ENCODE measurements at regions not wholly inside any gene's neighbourhood (a gene's known extent, or its start where the extent isn't known, plus 50 kb on each side); places are given as distances from the start of the nearest gene placed in this dataset.

DNA sequence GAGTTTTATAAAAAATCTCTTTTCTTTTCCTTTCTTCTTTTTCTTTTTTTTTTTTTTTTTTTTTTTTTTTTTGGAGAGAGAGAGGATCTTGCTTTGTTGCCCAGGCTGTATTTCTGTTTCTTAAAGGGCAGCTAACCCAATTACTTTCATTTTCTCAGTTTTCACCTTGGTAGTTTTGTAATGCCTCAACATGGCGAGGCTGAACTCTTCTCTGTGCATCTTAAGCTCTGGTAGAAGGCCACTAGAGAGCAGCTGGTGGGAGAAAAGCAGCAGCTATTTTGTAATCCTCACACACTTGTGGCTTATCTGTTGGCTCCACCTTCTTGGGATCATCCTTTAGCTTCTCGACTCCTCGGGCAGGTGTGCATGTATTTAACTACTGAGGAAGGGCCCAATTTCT, 152.2 kb upstream of the MEIS2 start:
- TF ChIP-seq, protein P1, sequence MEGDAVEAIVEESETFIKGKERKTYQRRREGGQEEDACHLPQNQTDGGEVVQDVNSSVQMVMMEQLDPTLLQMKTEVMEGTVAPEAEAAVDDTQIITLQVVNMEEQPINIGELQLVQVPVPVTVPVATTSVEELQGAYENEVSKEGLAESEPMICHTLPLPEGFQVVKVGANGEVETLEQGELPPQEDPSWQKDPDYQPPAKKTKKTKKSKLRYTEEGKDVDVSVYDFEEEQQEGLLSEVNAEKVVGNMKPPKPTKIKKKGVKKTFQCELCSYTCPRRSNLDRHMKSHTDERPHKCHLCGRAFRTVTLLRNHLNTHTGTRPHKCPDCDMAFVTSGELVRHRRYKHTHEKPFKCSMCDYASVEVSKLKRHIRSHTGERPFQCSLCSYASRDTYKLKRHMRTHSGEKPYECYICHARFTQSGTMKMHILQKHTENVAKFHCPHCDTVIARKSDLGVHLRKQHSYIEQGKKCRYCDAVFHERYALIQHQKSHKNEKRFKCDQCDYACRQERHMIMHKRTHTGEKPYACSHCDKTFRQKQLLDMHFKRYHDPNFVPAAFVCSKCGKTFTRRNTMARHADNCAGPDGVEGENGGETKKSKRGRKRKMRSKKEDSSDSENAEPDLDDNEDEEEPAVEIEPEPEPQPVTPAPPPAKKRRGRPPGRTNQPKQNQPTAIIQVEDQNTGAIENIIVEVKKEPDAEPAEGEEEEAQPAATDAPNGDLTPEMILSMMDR (IDR thresholded peaks at IDR 0.05): no peak
- Histone ChIP-seq H3K27ac (no peak overlapping the region), H3K4me3 (no peak overlapping the region)
- no peak for DNase-seq (ENCODE audit: low spot score)

DNA sequence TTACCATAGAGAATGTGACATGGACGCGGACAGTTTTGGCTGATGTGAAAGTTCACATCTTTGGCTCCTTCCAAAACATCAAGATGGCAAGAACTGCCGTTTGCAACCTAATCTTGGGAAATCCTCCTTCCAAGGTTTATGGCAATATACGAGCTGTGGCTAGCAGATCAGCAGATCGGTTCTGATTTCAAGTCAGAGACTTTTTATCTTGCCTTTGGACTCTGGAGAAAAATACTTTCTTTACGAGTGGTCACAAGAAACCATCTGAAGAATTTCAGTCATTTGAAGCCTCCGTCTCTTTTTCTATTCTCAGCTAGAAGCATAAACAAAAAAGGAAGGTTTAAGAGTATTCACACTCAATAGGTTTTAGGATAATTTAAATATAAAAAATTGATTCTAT, 153.5 kb upstream of the MEIS2 start:
- TF ChIP-seq, protein P1 (IDR thresholded peaks at IDR 0.05): no peak
- DNase-seq (ENCODE audit: low spot score): no peak
- Histone ChIP-seq H3K27ac (no peak overlapping the region), H3K4me3 (no peak overlapping the region)

DNA sequence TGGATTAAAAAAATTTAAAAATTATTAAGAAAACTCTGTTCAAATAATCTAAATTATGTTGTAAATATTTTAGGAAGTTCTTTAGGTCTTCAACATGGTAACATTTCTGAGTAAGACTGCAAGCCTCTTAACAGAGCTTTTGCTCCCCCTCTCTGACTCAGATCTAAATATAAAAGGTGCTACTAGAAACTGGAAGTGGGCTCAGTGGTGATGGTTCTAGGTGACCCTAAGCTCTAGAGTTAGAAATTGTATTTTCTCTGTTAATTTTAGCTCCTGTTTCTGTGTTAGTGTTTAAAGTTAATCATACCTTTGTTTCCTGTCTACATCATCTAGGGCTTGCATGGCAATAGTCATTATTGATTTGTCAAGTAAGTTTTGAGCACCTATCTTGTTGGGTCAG, 159.9 kb upstream of the MEIS2 start:
- Histone ChIP-seq H3K27ac (no peak overlapping the region), H3K4me3 (no peak overlapping the region)
- TF ChIP-seq, protein P1 (IDR thresholded peaks at IDR 0.05): no peak
- DNase-seq (ENCODE audit: low spot score): no peak

DNA sequence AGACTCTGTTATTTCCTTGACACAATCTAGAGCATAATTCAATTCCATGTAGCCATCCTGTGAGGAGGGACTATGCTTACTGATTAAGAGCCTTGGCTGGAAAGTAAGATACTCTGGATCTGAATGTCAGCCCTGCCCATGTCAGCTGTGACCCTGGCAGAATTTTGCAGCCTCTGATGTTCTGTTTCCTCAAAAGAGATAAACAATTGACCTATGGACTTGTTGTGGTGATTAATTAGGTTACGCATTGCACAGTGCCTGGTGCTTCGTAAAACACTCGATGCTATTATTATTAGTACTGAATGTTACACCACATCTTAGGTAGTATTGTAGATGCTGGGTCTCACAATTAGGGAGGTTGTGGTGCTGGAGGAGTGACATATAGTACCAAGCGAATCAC, 161.3 kb upstream of the MEIS2 start:
- no peak overlapping the region for H3K4me3 ChIP-seq
- TF ChIP-seq, protein P1 (IDR thresholded peaks at IDR 0.05): no peak
- H3K27ac ChIP-seq: no peak overlapping the region
- no peak for DNase-seq (ENCODE audit: low spot score)

DNA sequence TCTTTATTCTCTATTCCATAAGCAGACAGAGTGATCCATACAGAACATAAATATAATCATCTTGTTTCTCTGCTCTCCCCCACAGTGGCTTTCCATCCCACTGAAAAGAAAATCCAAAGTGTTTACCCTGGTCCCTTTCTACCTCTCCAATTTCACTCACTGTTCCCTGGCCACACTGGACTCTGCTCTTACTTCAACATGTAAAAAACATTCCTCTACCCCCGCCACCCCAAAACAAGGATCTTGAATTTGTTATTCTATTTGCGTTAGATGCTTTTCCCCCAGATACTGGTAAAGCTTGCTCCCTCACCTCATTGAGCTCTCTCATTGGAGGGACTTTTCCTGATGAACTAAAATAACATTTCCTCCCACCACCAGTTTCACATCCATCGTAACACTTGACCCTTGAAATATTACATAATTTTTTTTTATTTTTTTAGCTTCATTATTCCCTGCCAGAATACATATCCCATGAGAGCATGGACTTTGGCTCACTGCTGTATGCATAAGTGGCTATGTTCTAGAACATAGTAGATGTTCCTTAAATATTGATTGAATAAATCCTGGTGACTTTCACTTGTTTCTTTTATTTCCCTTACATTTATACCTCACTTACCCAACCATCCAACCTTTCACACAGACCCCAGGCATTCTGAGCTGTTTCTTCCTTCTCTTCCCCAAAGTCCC, 162.7 kb upstream of the MEIS2 start:
- DNase-seq (ENCODE audit: low spot score): no peak
- H3K4me3 ChIP-seq: no peak overlapping the region
- H3K27ac ChIP-seq: no peak overlapping the region

DNA sequence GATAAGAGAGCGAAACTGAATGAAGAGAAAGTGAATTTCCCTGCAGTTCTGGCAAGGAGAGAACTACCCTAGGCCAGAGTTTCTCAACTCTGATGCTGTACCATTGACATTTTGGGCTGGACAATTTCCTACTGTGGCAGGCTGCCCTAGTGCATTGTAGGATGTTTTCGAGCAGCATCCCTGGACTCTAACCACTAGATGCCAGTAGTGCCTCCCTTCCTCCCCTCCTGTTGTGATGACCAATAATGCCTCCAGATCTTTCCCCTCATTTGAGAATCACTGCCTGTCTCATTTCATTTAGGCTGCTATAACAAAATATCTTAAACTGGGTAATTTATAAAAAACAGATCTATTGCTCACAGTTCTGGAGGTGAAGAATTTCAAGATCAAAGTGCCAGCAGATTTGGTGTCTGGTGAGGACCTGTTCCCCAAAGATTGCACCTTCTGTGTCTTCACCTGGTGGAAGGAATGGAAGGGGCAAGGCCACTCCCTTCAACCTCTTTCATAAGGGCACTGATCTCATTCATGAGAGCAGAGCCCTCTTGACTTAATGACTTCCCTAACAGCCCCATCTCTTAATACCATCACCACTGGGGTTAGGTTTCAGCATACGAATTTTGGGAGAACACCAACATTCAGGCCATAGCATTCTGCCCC, 188.9 kb upstream of the MEIS2 start:
- H3K27ac ChIP-seq: no peak overlapping the region
- TF ChIP-seq, protein P1 (IDR thresholded peaks at IDR 0.05): no peak
- no peak for DNase-seq (ENCODE audit: low spot score)
- H3K4me3 ChIP-seq: no peak overlapping the region

More for the DNA sequence above, 162.7 kb upstream of the MEIS2 start:
- TF ChIP-seq, protein P1 (IDR thresholded peaks at IDR 0.05): no peak

DNA sequence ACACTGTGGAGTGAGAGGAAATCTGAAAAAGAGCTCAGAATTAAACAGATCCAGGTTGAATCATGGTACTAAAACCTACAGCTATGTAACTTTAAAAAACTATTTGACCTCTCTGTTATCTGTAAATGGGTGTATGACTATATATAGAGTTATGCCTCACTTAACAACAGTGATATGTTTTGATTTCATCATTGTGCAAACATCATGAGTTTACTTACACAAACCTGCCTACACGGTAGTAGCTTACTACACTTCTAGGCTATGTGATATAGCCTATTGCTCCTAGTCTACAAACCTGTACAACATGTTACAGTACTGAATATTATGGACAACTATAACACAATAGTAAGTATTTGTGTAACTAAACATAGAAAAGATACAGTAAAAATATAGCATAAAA, 191.6 kb upstream of the MEIS2 start:
- Histone ChIP-seq H3K4me3 (no peak overlapping the region), H3K27ac (no peak overlapping the region)
- TF ChIP-seq, protein P1 (IDR thresholded peaks at IDR 0.05): no peak
- no peak for DNase-seq (ENCODE audit: low spot score)

All from coronary artery (tissue), 2 donors.